NCI-H748 treated with DMSO at 0.1 percent for 48 hours (cell line): ENCODE measurements at regions not wholly inside any gene's neighbourhood (a gene's known extent, or its start where the extent isn't known, plus 50 kb on each side); places are given as distances from the start of the nearest gene placed in this dataset.
"Not testable (repeated sequence)": the region's sequence is repeated elsewhere in the genome, so short reads cannot be mapped to it uniquely, and the experiment has no call there.

Source experiments
- DNase-seq: peaks from one replicate; lab custom pipeline; 2025; lab: John Stamatoyannopoulos, UW

GRCh38 chr2:16368951-16369350 lies 296.7 kb downstream of the CYRIA start:
- no peak for DNase-seq

GRCh38 chr2:16368328-16368727 lies 297.3 kb downstream of the CYRIA start:
- no peak for DNase-seq

GRCh38 chr2:16365366-16365765 lies 300.3 kb downstream of the CYRIA start:
- DNase-seq = no peak

GRCh38 chr2:16363581-16363980 lies 302.1 kb downstream of the CYRIA start:
- no peak for DNase-seq

- DNase-seq = no peak
Observed at GRCh38 chr2:16362611-16363010, 303.0 kb downstream of the CYRIA start.

GRCh38 chr2:16361261-16361995 lies 304.2 kb downstream of the CYRIA start:
- DNase-seq = no peak

GRCh38 chr2:16359961-16360360 lies 305.7 kb downstream of the CYRIA start:
- no peak for DNase-seq

GRCh38 chr2:16357188-16357587 lies 308.4 kb downstream of the CYRIA start:
- DNase-seq = no peak

- DNase-seq = no peak
Observed at GRCh38 chr2:16351541-16351940, 314.1 kb downstream of the CYRIA start.

GRCh38 chr2:16351137-16351536 lies 314.5 kb downstream of the CYRIA start:
- DNase-seq = no peak

- DNase-seq = no peak
Observed at GRCh38 chr2:16350211-16350610, 315.4 kb downstream of the CYRIA start.

- no peak for DNase-seq
Observed at GRCh38 chr2:16349811-16350210, 315.8 kb downstream of the CYRIA start.

GRCh38 chr2:16348821-16349515 lies 316.7 kb downstream of the CYRIA start:
- DNase-seq = no peak

- no peak for DNase-seq
Observed at GRCh38 chr2:16346671-16347070, 319.0 kb downstream of the CYRIA start.

- DNase-seq = not testable (repeated sequence)
Observed at GRCh38 chr2:16345231-16345630, 320.4 kb downstream of the CYRIA start.

GRCh38 chr2:16339206-16339605 lies 326.4 kb downstream of the CYRIA start:
- no peak for DNase-seq

GRCh38 chr2:16338026-16338425 lies 327.6 kb downstream of the CYRIA start:
- no peak for DNase-seq

GRCh38 chr2:16336916-16337315 lies 328.7 kb downstream of the CYRIA start:
- no peak for DNase-seq

- no peak for DNase-seq
Observed at GRCh38 chr2:16336491-16336890, 329.1 kb downstream of the CYRIA start.

GRCh38 chr2:16335947-16336346 lies 329.7 kb downstream of the CYRIA start:
- DNase-seq = no peak

- DNase-seq = no peak
Observed at GRCh38 chr2:16335604-16335930, 330.1 kb downstream of the CYRIA start.

- no peak for DNase-seq
Observed at GRCh38 chr2:16334886-16335603, 330.6 kb downstream of the CYRIA start.

GRCh38 chr2:16334366-16334765 lies 331.3 kb downstream of the CYRIA start:
- DNase-seq = no peak
